Right lobe of liver (tissue), 4 donors: ENCODE measurements at regions not wholly inside any gene's neighbourhood (a gene's known extent, or its start where the extent isn't known, plus 50 kb on each side); places are given as distances from the start of the nearest gene placed in this dataset.
"Not testable (repeated sequence)": the region's sequence is repeated elsewhere in the genome, so short reads cannot be mapped to it uniquely, and the experiment has no call there.

Experiments
- POLR2A ChIP-seq: fragments of 450-650 bp; IDR thresholded peaks from one replicate; pipeline ENCODE4 v1.6.1; 2017; ENCODE audit warnings: antibody characterized with exemption, mild to moderate bottlenecking
- TF ChIP-seq, protein P1 (sequence below), 4 donors: fragments of 200-600 bp in 3 of 4; fragments of 450-650 bp in 1 of 4; IDR thresholded peaks; one replicate each; pipeline versions ENCODE4 v1.5.1 to v1.8.0; 2016 to 2022; ENCODE audit warnings: antibody characterized with exemption in 4 of 4, mild to moderate bottlenecking in 2 of 4
- donor health status: DM: no; HTN: no; CAD: no.
- donor health status: DM: no; HTN: no; CAD: no.
- donor health status: DM: no; HTN: yes; CAD: no.

DNA sequence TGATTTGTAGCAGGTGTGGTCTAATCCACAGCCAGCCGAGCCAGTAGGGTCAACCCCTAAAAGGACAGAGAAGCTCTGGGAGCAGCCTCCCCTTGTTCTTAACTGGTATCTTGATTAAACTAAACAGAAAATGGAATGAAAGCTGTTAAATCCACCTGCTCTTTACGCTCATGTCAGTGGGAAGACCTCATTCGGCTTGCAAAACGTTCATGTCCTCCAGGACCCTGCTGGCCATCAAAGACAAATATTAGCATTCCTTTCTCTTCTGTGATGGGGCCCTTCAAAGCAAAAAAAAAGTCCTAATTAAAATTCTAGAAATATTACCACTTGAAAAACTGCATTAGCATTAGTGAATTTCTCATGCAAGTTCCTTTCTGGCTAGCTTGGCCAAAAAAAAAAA, 355.0 kb downstream of the ANAPC1 start:
- not testable (repeated sequence) for TF ChIP-seq POLR2A
- TF ChIP-seq, protein P1, sequence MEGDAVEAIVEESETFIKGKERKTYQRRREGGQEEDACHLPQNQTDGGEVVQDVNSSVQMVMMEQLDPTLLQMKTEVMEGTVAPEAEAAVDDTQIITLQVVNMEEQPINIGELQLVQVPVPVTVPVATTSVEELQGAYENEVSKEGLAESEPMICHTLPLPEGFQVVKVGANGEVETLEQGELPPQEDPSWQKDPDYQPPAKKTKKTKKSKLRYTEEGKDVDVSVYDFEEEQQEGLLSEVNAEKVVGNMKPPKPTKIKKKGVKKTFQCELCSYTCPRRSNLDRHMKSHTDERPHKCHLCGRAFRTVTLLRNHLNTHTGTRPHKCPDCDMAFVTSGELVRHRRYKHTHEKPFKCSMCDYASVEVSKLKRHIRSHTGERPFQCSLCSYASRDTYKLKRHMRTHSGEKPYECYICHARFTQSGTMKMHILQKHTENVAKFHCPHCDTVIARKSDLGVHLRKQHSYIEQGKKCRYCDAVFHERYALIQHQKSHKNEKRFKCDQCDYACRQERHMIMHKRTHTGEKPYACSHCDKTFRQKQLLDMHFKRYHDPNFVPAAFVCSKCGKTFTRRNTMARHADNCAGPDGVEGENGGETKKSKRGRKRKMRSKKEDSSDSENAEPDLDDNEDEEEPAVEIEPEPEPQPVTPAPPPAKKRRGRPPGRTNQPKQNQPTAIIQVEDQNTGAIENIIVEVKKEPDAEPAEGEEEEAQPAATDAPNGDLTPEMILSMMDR (IDR thresholded peaks at IDR 0.05): not testable (repeated sequence)
